GM21576 (cell line): ENCODE measurements at regions not wholly inside any gene's neighbourhood (a gene's known extent, or its start where the extent isn't known, plus 50 kb on each side); places are given as distances from the start of the nearest gene placed in this dataset.

ENCODE experiments used
- ATAC-seq: cut with Tn5 transposase; IDR thresholded peaks from one replicate; pipeline ENCODE4 v1.9.1; 2021; ENCODE audit warnings: mild to moderate bottlenecking, moderate library complexity; ENCODE audit not compliant: unreplicated experiment

- no peak for ATAC-seq
Observed at GRCh38 chr17:65370669-65371131, 190.7 kb downstream of the AXIN2 start.

DNA sequence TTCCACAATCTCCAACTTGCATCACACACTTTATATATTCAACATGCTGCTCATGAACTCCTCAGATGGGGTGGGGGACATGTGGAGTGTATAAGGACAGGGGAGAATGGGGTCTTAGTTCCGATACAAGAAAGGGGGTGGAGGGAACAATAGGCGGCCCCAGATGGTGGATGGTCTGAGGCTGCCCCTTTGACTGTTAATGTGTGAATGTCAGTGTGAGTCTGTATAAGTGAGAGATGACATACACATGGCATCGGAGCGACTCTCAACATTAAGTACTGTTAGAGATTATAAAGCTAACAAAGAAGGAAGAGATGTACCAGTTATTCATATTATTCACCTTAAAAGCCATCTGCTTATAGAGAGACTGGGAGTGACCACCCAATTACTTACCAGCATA, 193.1 kb downstream of the AXIN2 start:
- no peak for ATAC-seq

- ATAC-seq = no peak
Observed at GRCh38 chr17:65366102-65366844, 195.2 kb downstream of the AXIN2 start.

- ATAC-seq = no peak
Observed at GRCh38 chr17:65365169-65365568, 196.3 kb downstream of the AXIN2 start.

GRCh38 chr17:65364438-65364837, 197.0 kb downstream of the AXIN2 start:
- ATAC-seq = no peak

GRCh38 chr17:65362826-65363225, 198.6 kb downstream of the AXIN2 start:
- no peak for ATAC-seq

DNA sequence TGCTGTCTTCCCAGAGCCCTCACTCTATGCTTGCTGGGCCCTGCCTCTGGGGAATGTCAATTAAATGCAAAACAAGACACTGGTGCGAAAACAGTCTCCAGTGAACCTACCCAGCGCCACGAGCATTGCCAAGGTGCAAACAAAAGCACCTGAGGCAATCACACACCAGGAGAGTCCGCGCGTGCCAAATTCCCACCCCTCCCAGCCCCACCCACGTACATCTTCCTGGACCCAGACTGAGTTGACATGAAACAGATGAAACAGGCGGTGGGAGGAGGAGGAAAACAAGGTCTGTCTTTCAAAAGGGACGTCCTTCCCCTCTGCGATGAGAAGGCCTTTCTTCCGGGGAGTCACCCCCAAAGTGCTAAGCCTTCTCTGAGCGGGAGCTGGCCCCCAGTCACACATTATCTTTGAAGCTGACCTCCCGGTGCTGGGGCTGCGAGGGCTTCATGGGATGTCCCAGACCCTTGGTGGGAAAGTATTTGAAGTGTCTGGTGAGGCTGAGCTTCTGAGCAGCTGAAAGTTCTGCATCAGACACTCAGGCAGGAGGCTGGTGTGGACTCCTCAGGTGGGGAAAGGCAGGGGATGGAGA, 200.4 kb downstream of the AXIN2 start:
- ATAC-seq = no peak

GRCh38 chr17:65359016-65359415, 202.4 kb downstream of the AXIN2 start:
- no peak for ATAC-seq

DNA sequence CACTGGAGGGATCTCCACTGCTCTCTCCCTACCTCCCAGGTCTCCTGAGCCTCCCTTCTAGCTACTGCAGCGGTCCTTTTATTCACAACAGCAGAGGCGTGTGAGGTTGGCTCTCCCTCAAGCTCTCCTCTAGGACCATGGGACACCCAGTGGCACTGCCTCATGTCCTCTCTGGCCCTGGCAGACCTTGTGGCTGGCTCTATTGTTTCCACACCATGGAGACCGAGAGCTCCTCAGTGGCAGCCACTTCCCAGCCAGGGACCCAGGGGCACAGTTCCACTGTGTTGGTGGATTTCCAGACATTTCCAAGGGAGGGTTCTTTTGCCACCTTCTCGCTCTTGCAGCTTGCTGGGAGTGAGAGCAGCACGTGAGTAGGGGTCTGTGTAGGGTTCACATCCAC, 204.9 kb downstream of the AXIN2 start:
- ATAC-seq = no peak

- no peak for ATAC-seq
Observed at GRCh38 chr17:65355246-65355645, 206.2 kb downstream of the AXIN2 start.

DNA sequence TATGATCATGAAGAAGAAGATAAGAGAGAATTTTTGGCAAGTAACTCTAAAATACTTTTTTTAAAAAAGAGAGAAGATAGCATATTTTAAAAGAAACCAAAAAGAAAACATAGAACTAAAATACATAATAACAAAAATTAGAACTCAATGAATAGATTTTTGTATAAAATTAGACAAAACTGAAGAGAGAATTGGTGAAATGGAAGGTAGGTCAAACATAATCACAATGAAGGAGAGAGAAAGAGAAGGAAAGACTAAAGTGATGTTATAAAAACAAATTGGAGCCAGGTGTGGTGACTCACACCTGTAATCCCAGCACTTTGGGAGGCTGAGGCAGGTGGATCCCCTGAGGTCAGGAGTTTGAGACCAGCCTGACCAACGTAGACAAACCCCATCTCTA, 211.5 kb downstream of the AXIN2 start:
- no peak for ATAC-seq

- ATAC-seq = no peak
Observed at GRCh38 chr17:65346166-65346565, 209.0 kb downstream of the RGS9 start.

DNA sequence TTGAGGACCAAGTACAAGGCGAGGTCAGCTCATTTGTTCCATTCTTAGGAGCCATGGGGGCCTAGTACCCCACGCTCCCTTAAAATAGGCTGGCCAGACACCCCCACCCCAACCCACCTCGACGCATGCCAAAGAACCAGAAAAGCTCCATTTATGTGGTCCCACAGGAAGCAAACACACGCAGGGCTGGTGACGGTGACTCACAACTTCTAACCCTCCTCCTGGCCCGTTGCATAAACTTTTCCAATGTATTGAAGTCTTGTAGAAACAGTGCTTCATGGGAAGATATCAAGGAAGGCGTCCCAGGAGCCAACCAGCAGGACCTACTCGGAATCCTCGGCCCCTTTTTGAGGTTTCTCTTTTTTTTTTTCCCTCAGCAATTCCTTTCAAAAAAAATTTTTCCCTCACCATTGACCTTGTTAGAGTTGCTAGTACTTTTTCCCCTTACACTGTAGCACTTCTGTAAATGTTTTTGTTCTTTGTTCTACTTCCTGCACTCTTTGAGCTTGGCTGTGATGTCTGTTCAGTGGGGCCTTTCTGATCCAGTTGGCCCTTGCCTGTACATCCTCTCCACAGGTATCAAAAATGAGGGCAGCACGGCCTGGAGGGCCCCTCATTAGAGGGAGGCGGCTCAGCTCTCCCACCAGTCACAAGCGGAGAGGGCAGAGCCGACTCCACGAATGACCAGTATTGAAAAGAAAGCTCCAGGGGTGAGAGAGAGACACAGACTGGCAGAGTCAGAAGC, 208.3 kb downstream of the RGS9 start:
- no peak for ATAC-seq

- ATAC-seq = no peak
Observed at GRCh38 chr17:65340401-65340800, 203.2 kb downstream of the RGS9 start.

- ATAC-seq = no peak
Observed at GRCh38 chr17:65334406-65334805, 197.2 kb downstream of the RGS9 start.

GRCh38 chr17:65332779-65333178, 195.6 kb downstream of the RGS9 start:
- no peak for ATAC-seq

- ATAC-seq = no peak
Observed at GRCh38 chr17:65332375-65332774, 195.2 kb downstream of the RGS9 start.

DNA sequence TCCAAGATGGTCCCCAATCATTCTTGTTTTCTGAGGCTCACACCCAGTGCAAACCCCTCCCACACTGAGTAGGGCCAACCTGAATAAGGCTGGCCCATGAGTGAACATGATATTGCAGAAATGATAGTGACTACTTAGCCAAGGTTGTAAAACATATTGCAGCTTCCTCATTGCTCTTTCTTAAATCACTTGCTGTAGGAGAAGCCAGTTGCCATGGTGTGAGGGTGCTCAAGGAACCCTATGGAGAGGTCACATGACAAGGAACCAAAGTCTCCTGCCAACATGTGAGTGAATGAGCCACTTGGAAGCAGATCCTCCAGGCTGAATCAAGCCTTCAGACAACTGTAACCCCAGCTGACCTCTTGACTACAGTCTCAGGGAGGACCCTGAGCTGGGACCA, 191.4 kb downstream of the RGS9 start:
- ATAC-seq = no peak

- no peak for ATAC-seq
Observed at GRCh38 chr17:65324611-65325342, 187.6 kb downstream of the RGS9 start.

- ATAC-seq = no peak
Observed at GRCh38 chr17:65323049-65323448, 185.9 kb downstream of the RGS9 start.

DNA sequence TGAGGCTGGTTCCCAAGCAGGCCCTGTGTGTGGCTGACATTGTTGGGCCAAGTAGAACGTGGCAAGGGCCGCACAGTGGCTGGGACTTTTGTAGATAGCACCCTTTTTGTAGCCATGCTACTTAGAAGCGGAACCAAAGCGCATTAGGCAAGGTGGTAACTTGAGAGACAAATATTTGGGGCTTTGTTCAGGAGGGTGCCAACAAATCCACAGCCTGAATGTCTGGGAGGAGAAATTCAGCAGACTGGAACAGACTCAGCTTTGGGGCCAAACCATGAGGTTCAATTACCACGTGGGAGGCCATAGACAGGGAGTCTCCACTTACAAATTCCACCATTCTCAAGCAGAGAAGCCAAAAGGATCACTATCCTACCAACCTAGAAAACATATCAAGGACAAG, 183.7 kb downstream of the RGS9 start:
- ATAC-seq = no peak
